Ramos (cell line): ENCODE measurements at regions not wholly inside any gene's neighbourhood (a gene's known extent, or its start where the extent isn't known, plus 50 kb on each side); places are given as distances from the start of the nearest gene placed in this dataset.
"Not testable (repeated sequence)": the region's sequence is repeated elsewhere in the genome, so short reads cannot be mapped to it uniquely, and the experiment has no call there.

Source experiments
- in situ Hi-C: fragments of 300-500 bp; cut with MboI; formaldehyde crosslinking; loops from one replicate; pipeline ENCODE4 v1.14.3; 2022; ENCODE audit warnings: low sequenced_read_pairs; ENCODE audit not compliant: unreplicated experiment

- in situ Hi-C loops = no loop called here
Observed at GRCh38 chr3:153921826-153922225, 199.4 kb upstream of the ARHGEF26 start.

- in situ Hi-C loops = no loop called here
Observed at GRCh38 chr3:153925841-153926514, 195.2 kb upstream of the ARHGEF26 start.

GRCh38 chr3:153927107-153927506, 194.1 kb upstream of the ARHGEF26 start:
- in situ Hi-C loops = no loop called here

GRCh38 chr3:153928851-153929250, 192.3 kb upstream of the ARHGEF26 start:
- in situ Hi-C loops = no loop called here

GRCh38 chr3:153933481-153933880, 187.7 kb upstream of the ARHGEF26 start:
- in situ Hi-C loops = not testable (repeated sequence)

GRCh38 chr3:153944084-153944483, 177.1 kb upstream of the ARHGEF26 start:
- in situ Hi-C loops = no loop called here

GRCh38 chr3:153951276-153951675, 169.9 kb upstream of the ARHGEF26 start:
- in situ Hi-C loops = no loop called here

GRCh38 chr3:153952091-153952490, 169.1 kb upstream of the ARHGEF26 start:
- in situ Hi-C loops = no loop called here

- in situ Hi-C loops = no loop called here
Observed at GRCh38 chr3:153956613-153957012, 164.6 kb upstream of the ARHGEF26 start.

- in situ Hi-C loops = no loop called here
Observed at GRCh38 chr3:153957421-153957820, 163.8 kb upstream of the ARHGEF26 start.

- in situ Hi-C loops = no loop called here
Observed at GRCh38 chr3:153958635-153959595, 162.3 kb upstream of the ARHGEF26 start.

- in situ Hi-C loops = no loop called here
Observed at GRCh38 chr3:153960458-153961074, 160.6 kb upstream of the ARHGEF26 start.

- in situ Hi-C loops = no loop called here
Observed at GRCh38 chr3:153961494-153961893, 159.7 kb upstream of the ARHGEF26 start.

GRCh38 chr3:153963012-153963411, 158.2 kb upstream of the ARHGEF26 start:
- in situ Hi-C loops = no loop called here

GRCh38 chr3:153967260-153967659, 153.9 kb upstream of the ARHGEF26 start:
- in situ Hi-C loops = no loop called here

- in situ Hi-C loops = no loop called here
Observed at GRCh38 chr3:153970047-153970446, 151.1 kb upstream of the ARHGEF26 start.

GRCh38 chr3:153970741-153971347, 150.3 kb upstream of the ARHGEF26 start:
- in situ Hi-C loops = no loop called here

- in situ Hi-C loops = no loop called here
Observed at GRCh38 chr3:153972862-153973261, 148.3 kb upstream of the ARHGEF26 start.

GRCh38 chr3:153973722-153974265, 147.4 kb upstream of the ARHGEF26 start:
- in situ Hi-C loops = no loop called here

GRCh38 chr3:153974614-153975013, 146.6 kb upstream of the ARHGEF26 start:
- in situ Hi-C loops = no loop called here
